ENCODE measurements at regions not wholly inside any gene's neighbourhood (a gene's known extent, or its start where the extent isn't known, plus 50 kb on each side); places are given as distances from the start of the nearest gene placed in this dataset.

DNA sequence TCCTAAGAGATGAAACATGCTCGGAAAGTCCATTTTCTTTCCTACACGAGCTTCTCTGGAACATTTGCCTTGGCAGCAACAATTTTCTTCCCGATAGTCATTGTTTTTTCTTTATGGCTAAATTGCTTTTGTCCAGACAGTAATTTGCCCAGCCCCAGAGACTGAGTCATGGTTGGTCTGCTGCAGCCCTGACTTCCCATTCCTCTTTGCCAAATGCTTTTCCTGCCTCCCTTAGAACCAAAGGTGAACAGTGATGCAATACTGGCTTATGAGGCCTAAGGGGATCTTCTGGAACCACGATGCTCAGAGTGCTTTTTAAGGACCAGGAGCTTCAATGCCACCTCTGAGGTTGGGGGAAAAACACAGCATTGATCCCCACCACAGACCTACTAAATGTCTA, 1599.6 kb upstream of the TMEM132C start:
- Histone ChIP-seq H3F3A (ENCODE audit: insufficient read depth, low read length, poor library complexity, severe bottlenecking) (no peaks in the 10 kb centered on the region), H3K79me2 (replicated peaks; ENCODE audit: insufficient read depth, low read length) (no peaks in the 10 kb centered on the region), H3K27ac (ENCODE audit: low read length) (no peak overlapping the region), H2AFZ (ENCODE audit: low read depth, low read length) (no peak overlapping the region), H3K9me3 (ENCODE audit: low read length) (no peaks in the 10 kb centered on the region), H3K36me3 (ENCODE audit: insufficient read depth, low read length) (no peaks in the 10 kb centered on the region), H4K20me1 (ENCODE audit: insufficient read depth) (no peaks in the 10 kb centered on the region), H3K9ac (ENCODE audit: low read length) (no peak overlapping the region), H3K4me3 (ENCODE audit: low read length) (no peak overlapping the region), H3K4me2 (ENCODE audit: low read length) (no peak overlapping the region), H3K27me3 (ENCODE audit: insufficient read depth, low read depth, low read length) (no peaks in the 10 kb centered on the region), H3K9me2 (ENCODE audit: insufficient read depth, low read length) (no peaks in the 10 kb centered on the region)
- TF ChIP-seq SMC3 (conservative IDR thresholded peaks at IDR 0.05; ENCODE audit: poor library complexity) (no peak), CTCF (IDR thresholded peaks at IDR 0.05; ENCODE audit: poor library complexity, severe bottlenecking) (no peak), TAF1 (IDR thresholded peaks at IDR 0.05; ENCODE audit: low read depth) (no peak), REST (IDR thresholded peaks at IDR 0.05; ENCODE audit: borderline replicate concordance) (no peak), MXI1 (conservative IDR thresholded peaks at IDR 0.05; ENCODE audit: poor library complexity, severe bottlenecking) (no peak), RAD21 (conservative IDR thresholded peaks at IDR 0.05) (no peak), EZH2 (IDR thresholded peaks at IDR 0.05; ENCODE audit: borderline replicate concordance, insufficient read depth, low read length, poor library complexity, severe bottlenecking) (no peak), EP300 (conservative IDR thresholded peaks at IDR 0.05; ENCODE audit: poor library complexity, severe bottlenecking) (no peak), POLR2AphosphoS5 (IDR thresholded peaks at IDR 0.05) (no peak)

DNA sequence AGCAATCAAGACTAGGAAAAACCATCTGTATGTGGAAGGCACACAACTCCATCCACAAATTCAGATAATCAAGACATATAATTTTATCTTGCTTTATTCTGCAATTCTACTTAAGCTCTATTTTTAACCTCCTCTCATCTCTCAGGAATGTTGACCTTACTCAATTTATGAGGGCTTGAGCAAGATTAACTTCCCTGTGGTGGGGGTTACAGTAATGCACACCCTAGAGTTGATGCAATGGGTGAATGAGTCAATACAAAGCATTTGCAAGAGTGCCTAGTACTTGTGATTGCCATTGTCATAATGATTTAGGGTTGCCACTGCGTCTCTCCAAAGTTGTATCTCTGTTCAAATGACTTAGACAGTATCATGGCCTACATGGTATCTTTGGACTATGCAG, 1598.4 kb upstream of the TMEM132C start:
- Histone ChIP-seq H3K9me2 (ENCODE audit: insufficient read depth, low read length) (no peaks in the 10 kb centered on the region), H3K9ac (ENCODE audit: low read length) (no peak overlapping the region), H3K27me3 (ENCODE audit: insufficient read depth, low read depth, low read length) (no peaks in the 10 kb centered on the region), H2AFZ (ENCODE audit: low read depth, low read length) (no peak overlapping the region), H3K4me2 (ENCODE audit: low read length) (no peak overlapping the region), H3K36me3 (ENCODE audit: insufficient read depth, low read length) (no peaks in the 10 kb centered on the region), H3K9me3 (ENCODE audit: low read length) (no peaks in the 10 kb centered on the region), H4K20me1 (ENCODE audit: insufficient read depth) (no peaks in the 10 kb centered on the region), H3K27ac (ENCODE audit: low read length) (no peak overlapping the region), H3F3A (ENCODE audit: insufficient read depth, low read length, poor library complexity, severe bottlenecking) (no peaks in the 10 kb centered on the region), H3K79me2 (replicated peaks; ENCODE audit: insufficient read depth, low read length) (no peaks in the 10 kb centered on the region), H3K4me3 (ENCODE audit: low read length) (no peak overlapping the region)
- TF ChIP-seq CTCF (IDR thresholded peaks at IDR 0.05; ENCODE audit: poor library complexity, severe bottlenecking) (no peak), EZH2 (IDR thresholded peaks at IDR 0.05; ENCODE audit: borderline replicate concordance, insufficient read depth, low read length, poor library complexity, severe bottlenecking) (no peak), EP300 (conservative IDR thresholded peaks at IDR 0.05; ENCODE audit: poor library complexity, severe bottlenecking) (no peak), POLR2AphosphoS5 (IDR thresholded peaks at IDR 0.05) (no peak), REST (IDR thresholded peaks at IDR 0.05; ENCODE audit: borderline replicate concordance) (no peak), TAF1 (IDR thresholded peaks at IDR 0.05; ENCODE audit: low read depth) (no peak), MXI1 (conservative IDR thresholded peaks at IDR 0.05; ENCODE audit: poor library complexity, severe bottlenecking) (no peak), SMC3 (conservative IDR thresholded peaks at IDR 0.05; ENCODE audit: poor library complexity) (no peak)
